CD4-positive, alpha-beta T cell treated with Interferon gamma for 1 hour (primary cell): ENCODE measurements at regions not wholly inside any gene's neighbourhood (a gene's known extent, or its start where the extent isn't known, plus 50 kb on each side); places are given as distances from the start of the nearest gene placed in this dataset.
A peak's percentile ranks its signal among the peaks of the same experiment; 100 is the strongest.
"Not testable (repeated sequence)": the region's sequence is repeated elsewhere in the genome, so short reads cannot be mapped to it uniquely, and the experiment has no call there.

Source experiments
- DNase-seq: peaks from one replicate; pipeline ENCODE4 v3.0.0-alpha.2; 2020

GRCh38 chr6:166877906-166878305 lies 78.4 kb downstream of the RNASET2 start:
- no peak for DNase-seq

DNA sequence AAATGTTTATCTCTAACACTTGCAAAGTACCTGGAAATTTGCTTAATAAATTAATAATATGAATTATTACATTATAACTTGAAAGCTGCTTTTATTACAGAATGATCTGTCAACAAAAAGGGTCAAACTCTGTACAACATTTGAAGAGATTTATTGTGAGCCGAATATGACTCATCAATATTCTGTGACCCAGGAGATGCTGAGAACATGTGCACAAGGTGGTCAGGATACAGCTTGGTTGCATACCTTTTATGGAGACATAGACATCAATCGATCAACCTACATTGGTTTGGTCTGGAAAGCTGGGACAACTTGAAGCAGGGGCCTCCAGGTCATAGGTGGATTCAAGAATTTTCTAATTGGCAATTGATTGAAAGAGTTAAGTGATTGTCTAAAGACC lies 79.0 kb downstream of the RNASET2 start:
- DNase-seq, result no peak

DNA sequence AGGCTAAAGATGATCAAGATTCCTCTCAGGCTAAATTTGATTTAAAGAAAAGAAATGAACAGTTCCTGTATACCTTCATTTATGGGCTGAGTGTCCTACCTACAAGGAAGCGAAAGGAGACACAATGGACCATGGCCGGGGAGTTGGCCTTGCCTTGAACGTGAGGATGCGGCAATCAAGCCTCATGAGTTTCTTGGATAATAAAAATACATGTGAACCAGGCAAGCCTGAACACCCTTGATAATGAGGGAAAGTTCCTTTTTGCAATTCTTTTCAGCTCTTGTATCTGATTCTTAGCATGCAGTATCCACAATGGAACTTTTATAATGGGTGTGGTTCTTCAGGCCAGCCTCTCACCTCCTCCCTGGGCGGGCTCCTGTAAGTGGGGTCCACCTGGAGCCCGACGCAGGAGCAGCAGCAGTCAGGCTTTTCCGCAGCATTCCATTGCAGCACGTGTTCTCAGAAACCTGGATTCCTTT lies 83.8 kb downstream of the RNASET2 start:
- no peak for DNase-seq

DNA sequence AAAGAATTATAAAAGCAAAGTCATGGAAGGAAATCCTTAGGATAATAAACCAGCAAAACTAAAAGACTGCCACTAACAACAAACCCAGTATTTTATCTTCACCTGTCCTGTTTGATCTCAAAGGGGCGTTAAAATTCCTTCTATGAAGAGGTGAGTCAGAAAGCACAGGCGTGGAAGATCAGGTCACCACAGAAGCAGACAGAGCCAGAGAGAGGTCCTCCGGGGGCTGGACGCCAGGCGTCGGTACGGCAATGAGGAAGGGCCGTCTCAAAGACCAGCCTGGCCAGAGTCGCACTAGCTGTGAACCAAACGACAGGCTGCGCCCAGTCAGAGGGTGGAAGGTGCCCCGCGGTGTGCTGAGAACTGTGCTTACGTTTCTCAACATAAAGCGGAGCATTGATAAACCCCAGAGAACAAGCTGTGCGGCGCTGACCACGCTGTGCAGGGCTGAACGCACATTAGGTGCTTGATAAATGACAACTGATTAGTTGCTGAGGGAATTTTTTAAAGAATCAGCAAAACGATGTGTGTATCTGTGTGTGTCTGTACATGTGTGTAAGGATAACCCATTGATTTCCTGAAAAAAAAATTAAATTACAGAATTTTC lies 85.6 kb downstream of the RNASET2 start:
- no peak for DNase-seq

DNA sequence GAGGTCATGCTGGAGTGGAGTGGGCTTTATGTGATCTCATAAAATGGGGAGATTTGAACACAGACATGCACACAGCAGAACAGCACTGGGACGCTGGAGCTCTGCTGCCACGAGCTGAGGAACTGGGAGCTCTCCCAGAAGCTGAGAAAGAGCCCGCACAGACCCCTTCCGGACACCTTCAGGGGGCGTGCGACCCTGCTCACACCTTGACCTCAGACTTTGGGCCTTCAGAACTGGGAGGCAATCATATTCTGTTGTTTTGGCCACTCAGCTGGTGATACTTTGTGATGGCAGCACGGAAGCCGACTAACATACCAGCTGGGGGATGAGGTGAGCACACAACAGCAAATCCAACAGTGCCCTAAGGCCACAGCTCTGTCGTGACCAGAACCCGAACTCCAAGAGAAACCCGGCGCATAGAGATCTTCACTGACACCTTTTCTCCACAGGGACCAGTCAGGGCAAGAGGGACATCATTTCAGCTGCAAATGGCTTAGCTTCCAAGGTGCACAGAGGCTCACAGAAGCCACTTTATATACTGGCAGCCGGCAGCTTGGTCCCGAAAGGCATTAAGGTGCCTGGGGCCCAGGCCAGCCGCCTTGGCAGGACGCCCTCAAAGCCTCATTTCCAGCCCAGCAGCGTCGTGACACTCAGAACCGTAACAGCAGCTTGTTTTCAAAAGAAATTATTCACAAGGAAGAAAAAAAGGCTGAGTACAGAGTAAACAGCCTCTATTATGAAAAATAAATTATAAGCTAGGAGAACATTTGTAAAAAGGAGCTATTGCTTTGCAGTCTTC lies 89.3 kb downstream of the RNASET2 start:
- no peak for DNase-seq

GRCh38 chr6:166864333-166864732 lies 92.0 kb downstream of the RNASET2 start:
- DNase-seq, result no peak

DNA sequence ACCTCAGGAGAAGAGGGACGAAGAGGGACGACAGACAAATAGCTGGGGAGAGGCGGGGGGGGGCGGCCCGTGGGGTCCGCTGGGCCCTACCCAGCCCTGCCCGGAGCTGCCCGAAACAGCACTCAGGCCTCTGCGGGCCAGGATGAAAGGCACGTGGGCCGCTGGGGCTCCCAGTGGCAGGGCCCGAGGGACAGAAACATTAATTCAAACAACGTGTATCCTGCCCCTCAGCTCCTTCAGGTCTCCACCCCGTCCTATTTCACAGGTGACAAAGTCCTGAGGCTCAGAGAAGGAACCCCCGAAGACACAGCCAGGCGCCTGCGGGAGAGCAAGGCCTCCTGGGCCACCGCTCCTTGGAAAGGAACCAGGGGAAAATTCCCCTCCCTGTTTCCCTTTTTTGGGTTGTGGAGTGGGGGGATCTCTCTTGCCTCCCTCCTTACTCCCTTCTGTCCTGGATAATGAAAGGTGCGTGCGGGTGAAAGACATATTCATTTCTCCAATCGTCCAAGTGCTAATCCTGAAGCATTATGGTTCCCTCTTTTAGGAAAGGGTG lies 93.3 kb downstream of the RNASET2 start:
- DNase-seq, result no peak

- peak; percentile 20 for DNase-seq
Measured at GRCh38 chr6:166862287-166862977, 93.9 kb downstream of the RNASET2 start.

DNA sequence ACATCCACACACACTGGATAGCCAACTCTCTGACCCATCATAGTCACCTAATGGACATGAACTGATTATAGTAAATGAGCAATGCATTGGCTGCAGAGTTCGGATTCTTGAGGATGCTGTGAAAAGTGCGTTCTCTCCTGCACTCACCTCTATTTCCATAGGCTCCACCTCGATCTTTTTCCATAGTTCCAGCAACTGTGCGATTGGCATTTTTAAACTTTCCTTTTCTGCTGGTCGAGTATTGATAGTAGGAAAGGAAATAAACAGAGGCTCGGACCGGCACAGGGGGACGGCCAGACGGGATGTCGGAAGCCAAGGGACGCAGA lies 94.4 kb downstream of the RNASET2 start:
- no peak for DNase-seq

DNA sequence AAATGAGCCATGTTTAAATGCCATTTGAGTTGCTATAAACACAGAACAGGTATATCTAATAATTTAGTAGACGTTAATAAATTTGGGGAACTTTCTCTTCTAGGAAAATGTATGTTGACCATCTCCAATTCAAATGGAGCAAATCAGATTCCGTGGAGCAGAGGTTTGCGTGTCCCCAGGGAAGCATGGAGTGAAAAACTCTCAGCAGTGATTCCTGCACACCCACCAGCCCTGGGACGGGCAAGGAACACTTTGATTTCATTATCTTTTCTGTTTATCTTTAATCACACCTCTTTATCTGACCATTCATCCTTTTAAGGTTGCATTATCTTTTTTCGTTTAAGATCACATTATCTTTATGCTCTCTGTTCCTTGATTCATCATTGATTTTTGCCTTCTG lies 95.0 kb downstream of the RNASET2 start:
- DNase-seq, result no peak

DNA sequence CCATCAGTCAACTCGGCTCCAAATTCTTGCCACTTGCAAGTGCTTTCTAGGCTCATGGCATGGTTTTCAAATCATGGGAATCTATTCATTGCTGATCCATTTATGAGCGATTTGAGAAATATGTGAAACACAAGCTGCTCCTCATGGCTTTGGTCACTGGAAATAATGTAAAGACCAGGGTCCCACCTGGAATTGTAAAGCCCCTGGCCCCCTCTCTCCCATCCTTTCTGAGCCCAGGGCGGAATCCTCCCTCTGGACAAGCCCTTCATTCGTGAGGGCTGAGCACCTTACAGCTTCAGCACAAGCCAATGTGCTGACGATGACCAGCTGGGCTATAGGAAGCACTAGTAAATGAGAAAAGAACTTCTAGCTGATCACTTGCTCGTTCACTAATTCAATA lies 96.0 kb downstream of the RNASET2 start:
- DNase-seq, result no peak

GRCh38 chr6:166855416-166855815 lies 100.9 kb downstream of the RNASET2 start:
- DNase-seq, result no peak

DNA sequence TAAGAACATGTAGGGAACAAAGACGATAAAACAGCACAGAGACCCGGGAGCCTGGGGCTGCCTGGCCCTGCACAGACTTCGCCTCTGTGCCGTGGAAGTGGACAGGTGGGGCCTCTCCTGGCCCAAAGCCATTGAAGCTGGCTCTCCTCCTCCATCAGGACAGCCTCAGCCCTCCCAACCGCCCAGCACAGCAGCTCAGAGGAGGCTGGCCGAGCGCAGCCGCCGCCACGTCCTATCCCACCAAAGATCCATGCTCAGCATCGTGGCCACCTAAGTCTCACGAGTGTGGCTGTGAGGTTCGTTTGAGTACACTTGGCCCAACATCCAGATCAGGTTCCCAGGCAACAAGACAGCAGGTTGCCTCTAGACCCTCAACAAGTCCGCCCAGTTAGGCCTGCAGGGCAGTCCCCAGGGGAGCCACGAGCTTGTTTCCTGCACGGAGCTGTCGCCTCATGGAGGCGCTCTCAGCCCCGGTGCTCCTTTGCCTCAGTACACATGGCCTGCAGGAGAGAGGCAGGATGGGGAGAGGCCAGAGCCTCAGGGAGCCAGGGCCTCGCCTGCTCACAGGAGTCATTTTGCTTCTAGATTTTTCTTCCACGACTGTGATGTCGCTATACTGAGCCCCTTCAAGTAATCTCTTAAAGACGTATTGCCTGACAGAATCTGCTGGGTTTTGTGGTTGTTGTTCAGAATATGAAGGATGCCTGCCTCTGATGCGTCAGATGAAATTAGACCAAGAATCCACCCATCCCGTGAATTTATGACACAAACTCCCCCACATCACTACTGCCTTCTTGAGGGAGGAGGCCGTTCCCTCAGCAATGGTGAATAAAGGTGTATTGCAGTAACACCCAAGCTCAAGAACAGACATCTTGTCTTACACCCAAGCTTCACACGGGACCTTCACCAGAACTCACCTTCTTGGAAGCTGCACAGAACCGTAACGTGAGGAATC lies 102.7 kb downstream of the RNASET2 start:
- DNase-seq, result no peak

DNA sequence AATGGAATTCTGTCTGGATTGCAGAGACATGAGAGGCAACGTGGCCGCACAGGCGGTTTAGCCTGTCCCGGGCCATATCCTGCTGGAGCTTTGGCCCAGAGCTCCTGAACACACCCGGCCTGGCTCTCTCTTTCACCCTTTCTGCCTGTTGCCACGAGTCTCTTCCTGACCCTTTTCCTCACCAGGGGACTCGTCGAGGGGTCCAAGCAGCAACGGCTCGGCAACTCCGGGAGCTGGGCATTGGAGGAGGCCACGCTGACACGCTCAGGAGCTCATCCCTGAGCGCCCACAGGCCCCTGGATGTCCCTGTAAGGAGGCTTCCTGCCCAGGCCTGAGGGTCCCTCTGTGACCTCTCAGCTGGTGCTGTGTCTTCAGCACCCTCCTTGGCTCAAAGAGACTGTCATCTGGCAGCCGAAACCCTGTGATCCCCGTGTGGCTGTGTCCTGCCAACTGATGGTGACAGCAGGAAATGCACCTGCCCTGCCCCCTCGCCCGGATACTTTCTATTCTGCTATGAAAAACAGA lies 103.8 kb downstream of the RNASET2 start:
- no peak for DNase-seq

DNA sequence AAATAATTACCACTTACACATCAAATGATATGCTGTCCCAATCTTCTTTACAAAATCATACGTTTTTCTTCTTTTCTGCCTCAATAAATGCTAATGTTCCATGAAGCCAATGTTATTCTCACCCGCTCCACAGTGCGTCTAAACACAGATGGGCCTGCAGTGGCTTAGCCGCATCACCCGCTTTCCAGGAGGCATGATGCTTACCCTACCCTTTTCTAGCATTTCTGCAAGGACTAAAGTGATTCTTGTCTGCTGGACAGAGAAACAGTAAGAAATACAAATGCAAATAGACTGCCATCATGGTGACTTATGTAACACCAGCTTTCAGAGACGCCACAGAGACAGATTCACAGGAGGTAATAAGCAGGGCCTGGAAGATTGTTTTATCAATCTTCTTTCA lies 104.4 kb downstream of the RNASET2 start:
- no peak for DNase-seq

DNA sequence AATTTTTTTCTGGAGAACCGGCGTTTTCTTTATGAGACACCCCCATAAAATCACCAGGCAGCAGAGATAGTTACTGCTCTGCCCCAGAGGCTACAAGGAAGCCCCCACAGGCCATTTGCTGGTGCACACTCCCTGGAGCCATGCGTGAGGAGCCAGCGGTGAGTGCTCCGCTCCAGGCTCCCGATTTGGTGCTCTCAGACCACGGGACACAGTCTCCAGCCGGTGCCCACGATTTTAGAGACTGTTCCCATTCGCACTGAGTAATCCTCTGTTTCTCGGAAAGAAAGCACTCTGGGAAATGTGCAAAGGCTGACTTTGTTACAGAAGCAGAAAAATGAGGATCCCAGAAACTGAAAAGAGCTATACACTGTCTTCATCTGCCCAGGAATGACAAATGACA lies 104.9 kb downstream of the RNASET2 start:
- DNase-seq, result no peak

- DNase-seq, result no peak
Measured at GRCh38 chr6:166850677-166851076, 105.7 kb downstream of the RNASET2 start.

DNA sequence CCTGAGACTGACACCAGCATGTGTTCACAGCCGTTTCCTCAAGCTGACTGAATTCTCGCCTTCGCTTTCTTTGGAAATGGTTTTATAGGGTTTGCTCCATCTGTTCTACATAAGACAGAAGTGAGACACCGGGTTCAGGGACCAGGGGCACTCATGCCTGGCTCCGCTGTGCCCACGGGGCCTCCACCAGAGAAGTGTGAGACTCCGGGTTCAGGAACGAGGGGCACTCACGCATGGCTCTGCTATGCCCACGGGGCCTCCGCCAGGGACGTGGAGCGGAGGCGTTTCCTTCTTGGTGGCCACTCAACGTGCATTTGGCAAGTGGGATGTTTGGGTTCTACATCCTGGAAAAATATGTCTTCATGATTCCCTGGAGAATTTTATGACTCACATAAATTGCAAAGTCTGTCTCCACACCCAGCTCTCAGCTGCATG lies 106.6 kb downstream of the RNASET2 start:
- DNase-seq, result no peak

- no peak for DNase-seq
Measured at GRCh38 chr6:166848979-166849748, 107.2 kb downstream of the RNASET2 start.

GRCh38 chr6:166846446-166847142 lies 109.8 kb downstream of the RNASET2 start:
- DNase-seq, result not testable (repeated sequence)

GRCh38 chr6:166842607-166843006 lies 113.7 kb downstream of the RNASET2 start:
- no peak for DNase-seq
